ENCODE measurements at regions not wholly inside any gene's neighbourhood (a gene's known extent, or its start where the extent isn't known, plus 50 kb on each side); places are given as distances from the start of the nearest gene placed in this dataset.

- TF ChIP-seq CTCF (IDR thresholded peaks at IDR 0.05 in 2 of 3, conservative IDR thresholded peaks at IDR 0.05 in 1 of 3; ENCODE audit: insufficient read depth in 2 of 3, low read depth in 1 of 3, low read length in 3 of 3) (no peak), NKRF (IDR thresholded peaks at IDR 0.05; ENCODE audit: borderline replicate concordance) (no peak), ZNF184 (CRISPR knock-in tag; IDR thresholded peaks at IDR 0.05) (no peak), XRCC5 (IDR thresholded peaks at IDR 0.05; ENCODE audit: low read depth, low read length) (no peak), GABPA (tag; conservative IDR thresholded peaks at IDR 0.05; ENCODE audit: low read depth) (no peak), CEBPB (tag; IDR thresholded peaks at IDR 0.05) (no peak), KAT8 (IDR thresholded peaks at IDR 0.05; ENCODE audit: low read depth) (no peak), REST (IDR thresholded peaks at IDR 0.05; ENCODE audit: borderline replicate concordance) (no peak), REST (CRISPR knock-in tag; IDR thresholded peaks at IDR 0.05; ENCODE audit: low read depth) (no peak), ZBTB43 (CRISPR knock-in tag; IDR thresholded peaks at IDR 0.05) (no peak), ATF6 (CRISPR knock-in tag; IDR thresholded peaks at IDR 0.05) (no peak), ZZZ3 (IDR thresholded peaks at IDR 0.05) (no peak)
Measured at GRCh38 chr21:27590271-27590670, 623.4 kb upstream of the ADAMTS5 start.
